HG03066 (cell line): ENCODE measurements at regions not wholly inside any gene's neighbourhood (a gene's known extent, or its start where the extent isn't known, plus 50 kb on each side); places are given as distances from the start of the nearest gene placed in this dataset.
"Not testable (repeated sequence)": the region's sequence is repeated elsewhere in the genome, so short reads cannot be mapped to it uniquely, and the experiment has no call there.

ENCODE experiments used
- ATAC-seq: cut with Tn5 transposase; IDR thresholded peaks from one replicate; pipeline ENCODE4 v1.9.1; 2021; ENCODE audit warnings: low read depth; ENCODE audit not compliant: unreplicated experiment

DNA sequence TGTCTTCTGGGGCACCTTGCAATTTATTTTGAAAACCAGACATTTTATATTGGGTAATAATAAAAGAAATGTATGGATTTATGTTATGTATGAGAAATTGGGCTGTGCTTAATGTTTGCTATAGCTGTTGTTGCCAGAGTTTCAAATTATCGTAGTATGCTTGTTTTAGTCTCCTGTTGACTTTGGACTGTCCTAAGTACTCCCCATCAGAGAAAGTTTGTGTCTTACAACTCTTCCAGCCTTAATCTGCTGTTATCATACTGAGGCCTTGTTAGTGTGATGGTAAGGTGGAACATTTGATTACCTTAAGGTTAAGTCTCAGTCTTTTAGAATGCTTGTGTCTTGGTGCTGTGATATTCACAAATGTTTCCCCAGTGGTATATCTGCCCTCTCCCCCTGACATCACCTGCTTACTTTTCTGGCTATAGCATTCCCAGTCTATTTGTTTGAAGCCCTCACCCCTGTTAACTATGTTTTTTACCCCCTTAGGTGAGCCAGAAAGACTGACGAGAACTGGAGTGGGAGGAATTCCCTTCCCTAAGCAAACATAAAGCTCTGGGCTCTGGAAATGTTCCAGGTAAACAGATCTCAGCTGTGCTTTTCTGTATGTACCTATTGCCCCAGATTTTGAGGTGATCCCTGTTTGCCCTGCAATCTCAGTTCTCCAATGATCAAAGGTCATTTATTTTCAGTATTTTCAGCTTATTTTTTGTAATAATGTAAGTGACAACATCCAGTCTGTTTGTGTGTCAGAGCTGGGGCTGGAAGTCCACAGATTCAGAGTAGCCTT is 581.1 kb upstream of the CITED2 start:
- ATAC-seq: no peak

DNA sequence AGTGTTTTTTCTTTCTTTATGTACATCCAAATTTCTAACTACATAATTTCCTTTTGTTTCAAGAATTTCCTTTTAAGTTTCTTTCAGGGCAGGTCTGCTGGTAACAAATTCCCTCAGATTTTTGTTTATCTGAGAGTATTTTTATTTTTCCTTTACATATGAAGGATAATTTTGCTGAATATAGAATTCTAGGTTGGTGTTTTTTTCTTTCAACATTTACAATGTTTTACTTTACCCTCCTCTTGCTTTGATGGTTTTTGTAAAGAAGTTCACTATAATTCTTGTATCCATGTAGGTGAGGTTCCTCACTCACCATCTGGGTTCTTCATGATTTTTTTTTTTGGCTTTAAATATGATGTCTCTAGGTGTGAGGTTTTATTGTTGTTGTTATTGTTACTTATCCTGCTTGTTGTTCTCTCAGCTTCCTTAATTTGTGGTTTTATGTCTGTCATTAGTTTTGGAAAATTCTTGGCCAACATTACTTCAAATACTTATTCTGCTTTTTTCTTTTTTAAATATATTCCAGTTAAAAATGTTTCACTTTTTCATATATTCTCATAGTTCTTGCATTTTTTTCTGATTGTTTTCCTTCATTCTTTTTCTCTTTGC is 580.1 kb upstream of the CITED2 start:
- no peak for ATAC-seq

DNA sequence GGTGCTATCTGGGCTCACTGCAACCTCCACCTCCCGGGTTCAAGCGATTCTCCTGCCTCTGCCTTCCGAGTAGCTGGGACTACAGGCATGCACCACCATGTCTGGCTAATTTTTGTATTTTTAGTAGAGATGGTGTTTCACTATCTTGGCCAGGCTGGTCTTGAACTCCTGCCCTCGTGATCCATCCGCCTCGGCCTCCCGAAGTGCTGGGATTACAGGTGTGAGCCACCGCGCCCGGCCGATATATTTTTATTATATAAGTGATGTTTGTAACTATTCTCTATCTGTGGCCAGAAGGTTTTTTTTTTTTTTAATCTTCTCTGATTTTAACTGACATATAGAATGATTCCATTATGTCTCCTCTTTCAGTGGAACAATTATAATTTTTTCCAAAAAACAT is 579.3 kb upstream of the CITED2 start:
- ATAC-seq: not testable (repeated sequence)

DNA sequence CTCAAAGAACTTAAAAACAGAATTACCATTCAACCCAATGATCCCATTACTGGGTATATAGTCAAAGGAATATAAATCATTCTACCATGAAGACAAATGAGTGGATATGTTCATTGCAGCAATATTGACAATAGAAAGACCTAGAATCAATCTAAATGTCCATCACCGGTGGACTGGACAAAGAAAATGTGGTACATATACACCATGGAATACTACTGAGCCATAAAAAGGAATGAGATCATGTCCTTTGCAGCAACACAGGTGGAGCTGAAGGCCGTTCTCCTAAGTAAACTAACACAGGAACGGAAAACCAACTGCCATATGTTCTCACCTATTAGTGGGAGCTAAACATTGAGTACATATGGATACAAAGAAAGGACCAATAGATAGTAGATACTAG is 576.7 kb upstream of the CITED2 start:
- no peak for ATAC-seq

DNA sequence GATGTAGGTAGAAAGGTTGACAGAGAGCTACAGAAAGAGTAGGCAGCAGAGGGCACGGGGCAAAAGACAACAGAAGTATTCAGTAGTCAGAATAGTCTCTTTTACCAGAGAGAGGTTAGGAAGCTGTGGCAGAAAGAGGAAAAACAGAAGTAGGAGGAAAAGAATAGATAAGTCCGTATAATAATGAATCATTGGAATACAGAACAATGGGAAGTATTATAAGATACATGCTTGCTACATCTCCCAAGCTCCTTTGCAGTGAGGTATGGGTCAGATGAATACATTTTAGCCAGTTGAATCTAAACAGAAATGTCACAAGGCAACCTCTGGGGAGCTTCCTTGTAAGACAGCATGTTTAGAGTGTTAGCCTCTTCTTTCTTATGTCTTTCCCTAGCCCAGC is 570.5 kb upstream of the CITED2 start:
- ATAC-seq: no peak

DNA sequence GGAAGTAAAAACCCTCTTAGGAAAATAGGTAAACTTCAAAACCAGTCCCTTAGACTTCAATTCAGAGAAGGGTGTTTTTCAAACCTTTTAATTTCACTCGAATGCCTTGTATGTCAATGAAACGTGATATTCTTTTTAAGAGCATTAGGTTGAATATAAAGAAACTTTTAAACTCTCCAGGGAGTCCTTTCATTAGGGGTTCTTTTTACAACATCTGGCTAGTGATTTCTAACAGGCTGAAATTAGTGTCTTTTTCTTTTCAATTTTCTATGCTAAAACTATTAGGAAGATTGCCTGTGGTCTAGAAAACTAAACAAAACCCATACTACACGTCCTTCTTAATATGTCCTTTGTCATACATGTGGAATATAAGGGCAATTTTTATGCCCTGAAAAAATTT is 569.7 kb upstream of the CITED2 start:
- ATAC-seq: no peak

DNA sequence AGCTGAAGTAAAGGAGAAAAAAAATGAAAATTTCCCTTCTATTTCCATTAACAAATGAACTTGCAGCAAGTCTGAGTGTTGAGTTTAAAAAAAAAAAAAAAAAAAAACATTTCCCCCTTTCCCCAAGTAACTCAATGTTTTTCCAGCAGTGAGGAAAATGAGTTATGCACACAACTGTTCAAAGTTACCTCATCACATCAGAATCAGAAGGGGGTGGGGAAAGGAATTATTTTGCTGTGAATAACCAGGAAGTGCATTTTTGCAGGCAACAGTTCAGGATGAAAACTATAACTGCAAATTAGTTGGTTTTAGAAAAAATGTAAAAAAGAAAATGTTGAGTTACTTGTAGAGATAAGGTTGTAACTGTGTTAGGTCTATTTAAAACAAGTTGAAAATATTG is 568.9 kb upstream of the CITED2 start:
- no peak for ATAC-seq

DNA sequence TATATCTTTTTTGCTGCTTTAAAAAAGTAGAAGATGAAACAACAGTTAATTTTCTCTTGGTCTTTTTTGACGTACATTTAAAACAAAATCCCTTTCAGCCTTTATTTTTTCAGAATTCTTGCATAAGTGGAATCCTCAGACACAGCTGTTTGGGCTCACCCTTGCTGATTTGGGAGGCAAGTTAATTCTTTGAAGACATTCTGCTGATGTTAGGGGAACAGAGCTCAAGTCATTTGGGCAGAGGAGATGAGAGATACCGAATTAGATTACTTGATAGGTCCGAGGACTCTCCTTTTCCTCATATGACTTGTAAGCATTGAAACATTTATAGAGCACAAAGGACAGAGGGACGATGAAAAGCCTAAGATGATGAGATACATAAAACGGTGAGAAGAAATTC is 567.9 kb upstream of the CITED2 start:
- ATAC-seq: no peak

DNA sequence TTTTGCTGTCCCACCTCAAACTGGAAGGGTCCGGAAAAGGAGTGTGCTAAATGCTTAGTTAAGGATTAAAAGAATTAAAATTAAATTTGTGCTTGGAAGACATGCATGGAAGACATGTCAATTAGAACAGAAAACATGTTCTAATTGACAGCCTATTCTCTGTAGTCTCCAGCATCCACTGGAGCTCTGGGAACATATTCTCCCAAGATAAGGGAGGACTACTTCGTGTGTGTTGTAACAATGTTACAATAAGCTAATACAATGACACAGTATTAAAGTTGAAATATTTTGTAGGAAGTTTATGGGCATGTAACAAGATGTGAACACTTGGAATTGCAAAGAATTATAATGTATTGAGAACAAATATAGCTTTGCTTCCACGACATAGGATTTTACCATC is 567.4 kb upstream of the CITED2 start:
- no peak for ATAC-seq

DNA sequence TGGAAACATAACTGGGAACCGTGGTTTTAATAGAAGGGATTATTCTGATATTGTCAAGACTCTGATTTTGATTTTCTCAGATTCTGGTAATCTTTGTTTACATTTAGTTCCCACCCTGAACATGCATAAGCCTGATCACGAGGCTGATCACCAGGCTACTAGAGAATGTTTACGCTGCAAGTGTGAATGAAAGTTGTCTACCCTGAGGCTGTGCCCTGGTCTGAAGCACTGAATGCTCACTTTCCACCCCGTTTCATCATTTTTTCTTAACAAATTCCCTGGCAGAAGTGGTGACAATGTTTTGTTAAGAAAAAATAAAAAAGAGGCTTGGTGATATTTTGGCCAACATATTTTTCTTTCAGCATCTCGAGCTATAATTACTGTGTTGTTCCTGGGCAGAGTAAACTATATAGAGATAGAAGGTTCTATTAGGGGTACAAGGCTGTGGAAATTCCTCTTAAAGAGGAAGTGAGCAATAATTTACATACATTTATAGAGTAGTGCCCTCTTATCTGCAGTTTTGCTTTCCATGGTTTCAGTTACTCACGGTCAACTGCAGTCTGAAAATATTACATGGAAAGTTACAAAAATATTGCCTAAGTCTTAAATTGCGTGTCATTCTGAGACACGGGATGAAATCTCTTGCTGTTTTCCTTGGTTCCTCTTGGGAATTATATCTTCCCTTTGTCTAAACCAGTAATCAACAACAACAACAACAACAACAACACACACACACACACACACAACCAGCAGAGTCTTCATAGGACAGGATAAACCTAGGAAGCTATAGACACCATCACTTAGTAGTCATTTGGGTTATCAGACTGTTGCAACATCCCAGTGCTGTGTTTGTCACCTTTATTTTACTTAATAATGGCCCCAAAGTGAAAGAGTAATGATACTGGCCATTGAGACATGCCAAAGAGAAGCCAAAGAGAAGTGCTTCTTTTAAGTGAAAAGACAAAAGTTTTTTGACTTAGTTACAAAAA is 566.6 kb upstream of the CITED2 start:
- peak; percentile 87 for ATAC-seq

DNA sequence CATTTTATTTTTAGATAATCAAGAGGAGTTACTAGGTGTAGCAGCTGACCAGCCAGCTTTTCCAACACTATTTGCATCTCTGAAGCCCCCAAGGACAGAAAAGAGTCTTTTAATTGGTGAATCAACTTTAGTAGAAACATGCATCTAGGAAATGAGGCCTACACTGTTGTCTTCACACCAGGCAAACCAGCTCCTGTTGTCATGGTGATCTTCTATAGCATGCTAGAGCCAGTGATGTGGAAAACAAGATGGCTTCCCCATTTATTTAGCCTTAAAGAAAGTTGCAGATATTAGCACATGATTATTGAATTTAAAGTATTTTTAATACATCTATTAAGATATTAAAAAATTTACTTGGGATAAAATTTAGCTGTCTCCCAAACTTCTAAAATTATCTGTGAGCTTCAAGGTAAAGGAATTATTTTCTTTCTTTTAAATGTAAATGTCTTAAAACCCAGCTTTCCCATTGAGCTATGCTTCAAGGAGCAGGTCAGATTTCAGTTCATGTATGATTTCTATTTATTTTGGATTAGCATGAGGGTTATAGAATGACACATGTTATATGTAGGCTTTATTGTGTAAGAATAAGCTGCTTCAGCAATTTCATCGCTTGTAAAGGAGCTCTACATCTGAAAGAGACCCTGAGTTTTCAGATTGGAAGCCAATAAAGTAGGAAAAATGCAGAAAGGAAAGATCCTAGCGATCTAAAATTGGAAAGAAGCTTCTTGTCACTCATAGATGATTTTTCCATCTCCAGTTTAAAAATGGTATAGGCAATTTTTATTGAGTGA is 564.9 kb upstream of the CITED2 start:
- ATAC-seq: no peak

DNA sequence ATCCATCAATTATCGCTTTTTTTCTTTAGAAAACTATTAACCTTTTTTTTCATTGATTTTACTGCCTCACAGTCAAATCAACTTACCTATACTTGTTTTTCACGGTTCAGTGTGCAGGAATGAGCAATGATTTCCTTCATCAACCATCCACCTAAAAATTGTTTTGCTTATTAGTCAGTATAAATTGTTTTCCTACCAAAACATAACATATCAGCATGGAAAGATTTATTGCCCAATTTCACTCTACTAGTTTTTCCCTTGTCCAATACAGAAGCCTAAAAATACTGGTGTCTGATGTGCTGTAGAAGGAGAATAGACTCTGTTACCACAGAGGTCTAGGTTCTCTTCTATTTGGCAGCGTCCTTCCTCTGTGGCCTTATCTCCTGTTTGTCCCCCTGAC is 558.2 kb upstream of the CITED2 start:
- ATAC-seq: no peak

DNA sequence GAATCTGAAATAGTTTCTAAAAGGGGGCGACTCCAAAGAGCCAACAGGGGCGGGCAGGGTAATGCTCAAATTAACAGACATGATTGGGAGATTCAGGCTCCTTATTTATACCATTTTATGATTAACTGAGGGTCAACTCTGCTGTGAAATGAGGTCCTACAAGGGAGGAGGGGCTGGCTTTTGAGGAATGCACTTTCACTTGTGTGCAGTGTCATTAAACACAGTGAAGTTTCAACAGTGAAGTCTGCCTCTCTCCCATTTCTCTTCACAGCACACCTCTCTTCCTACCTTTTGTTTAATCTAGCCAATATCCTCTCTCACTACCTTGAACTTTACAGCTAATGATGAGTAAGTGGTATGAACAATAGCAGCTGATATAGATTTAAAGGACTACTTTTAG is 557.3 kb upstream of the CITED2 start:
- no peak for ATAC-seq

DNA sequence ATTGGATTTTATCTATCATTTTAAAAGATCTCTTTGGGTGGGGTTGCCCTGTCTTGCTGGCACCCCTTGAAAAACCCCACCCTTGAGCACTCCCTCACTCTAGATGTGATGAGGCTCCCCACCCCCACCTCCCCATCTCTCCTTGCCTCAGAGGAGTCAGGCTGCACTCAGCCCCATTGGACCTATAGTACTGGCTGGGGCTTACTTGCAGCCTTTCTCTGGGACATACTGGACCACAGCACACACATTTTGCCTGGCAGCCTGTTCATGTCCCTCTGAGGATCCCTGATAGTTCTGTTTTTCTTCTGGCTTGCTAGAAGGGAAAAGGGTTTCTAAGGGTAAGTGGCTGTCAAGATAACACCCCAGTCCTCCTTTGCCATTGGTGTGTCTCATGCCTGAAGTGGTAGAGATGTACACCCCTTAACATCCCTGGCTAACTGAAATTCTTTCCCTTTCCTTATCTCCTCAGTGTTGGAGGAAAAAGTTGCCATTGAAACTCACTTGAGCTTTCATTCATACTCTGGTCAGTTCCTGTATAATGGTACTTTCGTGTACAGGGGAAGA is 553.4 kb upstream of the CITED2 start:
- no peak for ATAC-seq

DNA sequence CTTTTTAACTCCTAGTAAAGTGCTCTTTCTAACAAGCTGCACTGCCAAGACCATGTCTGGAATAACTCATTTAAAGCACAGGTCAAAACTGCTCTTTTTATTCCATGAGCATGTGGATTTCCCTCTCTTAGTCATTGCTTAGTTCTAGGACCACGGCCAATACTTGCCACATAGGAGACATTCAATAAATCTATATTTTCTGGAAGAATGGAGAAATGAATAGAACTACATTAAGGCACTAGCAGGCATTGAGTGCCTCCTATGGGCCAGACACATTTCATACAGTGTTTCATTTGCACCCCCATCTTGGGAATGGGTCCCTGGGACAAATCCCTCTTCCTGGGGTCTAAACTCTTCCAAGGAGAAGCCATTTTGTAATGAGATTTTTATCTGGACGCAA is 552.8 kb upstream of the CITED2 start:
- ATAC-seq: no peak

DNA sequence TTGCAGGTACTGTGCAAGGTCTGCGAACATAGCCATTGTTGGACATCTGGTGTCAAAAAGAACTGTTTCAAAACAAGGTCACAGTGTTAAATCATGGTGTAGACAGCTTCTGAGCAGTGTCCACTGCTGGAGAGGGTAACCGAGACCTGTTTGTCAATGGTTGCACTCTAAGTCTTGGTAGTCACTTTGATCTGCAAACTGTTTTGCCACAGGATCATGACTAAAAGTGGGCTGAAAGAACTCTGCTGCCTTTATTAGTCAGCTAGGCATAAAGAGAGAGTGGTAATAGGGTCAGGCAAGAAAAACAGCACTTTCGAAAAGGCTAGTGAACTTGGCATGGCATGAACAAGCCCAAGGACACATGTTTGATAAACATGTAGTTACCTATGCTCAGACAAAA is 552.3 kb upstream of the CITED2 start:
- no peak for ATAC-seq

DNA sequence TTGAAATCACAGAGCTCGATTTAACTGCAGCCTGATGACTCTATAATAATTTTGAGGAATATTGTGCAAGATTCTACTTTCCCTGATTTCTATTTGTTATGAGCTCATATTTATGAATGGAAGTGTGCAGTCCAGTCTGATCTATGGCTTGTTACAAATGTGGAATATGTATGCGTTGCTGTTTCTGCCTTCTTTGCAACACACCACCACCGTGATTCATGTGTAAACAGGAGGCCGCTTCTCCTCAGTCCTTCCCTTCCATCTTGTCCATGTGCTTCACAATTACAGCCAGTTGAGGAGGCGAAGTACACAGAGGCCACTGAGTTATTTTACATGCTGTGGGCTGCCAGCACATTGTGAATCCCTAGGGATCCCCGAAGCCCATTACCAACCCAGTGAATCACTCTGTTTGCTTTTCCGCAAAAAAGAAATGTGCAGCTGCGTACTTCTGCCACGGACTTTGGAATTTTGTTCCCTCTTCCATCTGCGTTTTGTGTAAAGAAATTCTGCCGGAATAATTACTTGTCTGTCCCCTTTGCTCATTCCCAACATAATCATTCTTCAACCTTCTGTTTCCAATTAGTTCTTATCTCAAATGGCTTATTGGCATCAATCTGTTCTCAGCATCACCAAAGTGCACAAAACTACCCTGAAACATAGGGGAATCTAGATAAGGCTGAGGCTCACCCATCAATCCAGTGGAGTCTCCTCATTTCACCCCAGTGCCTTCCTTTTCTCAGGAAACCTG is 551.6 kb upstream of the CITED2 start:
- ATAC-seq: no peak

DNA sequence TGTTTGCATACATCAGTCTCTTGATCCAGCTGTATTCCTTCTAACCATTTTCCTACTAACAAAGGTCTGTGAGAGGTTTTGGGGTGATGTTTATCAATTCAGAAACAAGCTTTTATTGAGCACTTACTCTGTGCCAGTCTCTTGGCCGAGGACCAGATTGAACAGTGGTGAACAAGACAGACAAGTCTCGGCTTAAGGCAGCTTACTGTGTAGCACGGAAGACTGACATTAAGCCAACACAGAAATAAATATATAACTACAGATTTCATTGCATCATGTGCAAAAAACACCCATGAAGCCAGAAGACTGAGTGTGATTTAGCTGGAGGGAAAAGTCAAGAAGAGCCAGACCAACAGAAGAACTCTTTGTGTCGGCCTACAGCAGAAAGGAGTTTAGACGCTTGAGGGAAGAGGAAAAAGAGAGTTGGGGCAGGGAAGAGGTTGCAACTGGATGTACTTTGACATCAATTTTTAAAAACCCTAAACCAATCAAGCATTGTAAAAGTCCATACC is 549.6 kb upstream of the CITED2 start:
- no peak for ATAC-seq

DNA sequence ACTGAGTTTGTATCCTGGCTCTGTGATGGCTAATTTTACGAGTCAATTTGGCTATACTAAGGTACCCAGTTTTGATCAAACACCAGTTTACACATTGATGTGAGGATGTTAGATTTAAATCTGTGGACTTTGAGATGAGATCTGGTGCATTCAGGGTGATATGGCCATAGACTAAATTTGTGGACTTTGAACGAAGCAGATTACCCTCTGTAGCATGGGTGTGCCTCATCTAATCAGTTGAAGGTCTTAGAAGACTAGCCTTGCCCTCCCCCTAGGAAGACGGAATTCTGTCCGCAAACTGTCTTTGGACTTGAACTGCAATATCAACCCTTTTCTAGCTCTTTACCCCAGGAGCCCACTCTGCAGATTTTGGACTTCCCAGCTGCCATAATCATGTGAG is 547.8 kb upstream of the CITED2 start:
- no peak for ATAC-seq
